NCI-H1105 (cell line): ENCODE measurements at regions not wholly inside any gene's neighbourhood (a gene's known extent, or its start where the extent isn't known, plus 50 kb on each side); places are given as distances from the start of the nearest gene placed in this dataset.
"Not testable (repeated sequence)": the region's sequence is repeated elsewhere in the genome, so short reads cannot be mapped to it uniquely, and the experiment has no call there.

Experiments used
- DNase-seq: peaks from one replicate; lab custom pipeline; 2025; lab: John Stamatoyannopoulos, UW

DNA sequence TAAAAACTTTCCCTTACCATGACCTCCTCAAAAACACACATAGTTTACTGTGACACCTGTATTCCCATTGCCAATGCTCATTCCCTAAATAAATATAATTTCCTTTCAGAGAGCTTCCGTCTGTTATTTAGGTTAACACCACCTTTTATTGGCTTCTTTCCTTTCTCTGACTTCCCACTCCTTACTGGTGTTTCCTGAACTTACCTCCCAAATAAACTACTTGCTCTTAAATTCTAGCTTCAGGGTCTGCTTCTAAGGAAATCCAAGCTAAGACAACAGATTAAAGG lies 67.4 kb upstream of the ZNF746 start:
- DNase-seq = no peak

DNA sequence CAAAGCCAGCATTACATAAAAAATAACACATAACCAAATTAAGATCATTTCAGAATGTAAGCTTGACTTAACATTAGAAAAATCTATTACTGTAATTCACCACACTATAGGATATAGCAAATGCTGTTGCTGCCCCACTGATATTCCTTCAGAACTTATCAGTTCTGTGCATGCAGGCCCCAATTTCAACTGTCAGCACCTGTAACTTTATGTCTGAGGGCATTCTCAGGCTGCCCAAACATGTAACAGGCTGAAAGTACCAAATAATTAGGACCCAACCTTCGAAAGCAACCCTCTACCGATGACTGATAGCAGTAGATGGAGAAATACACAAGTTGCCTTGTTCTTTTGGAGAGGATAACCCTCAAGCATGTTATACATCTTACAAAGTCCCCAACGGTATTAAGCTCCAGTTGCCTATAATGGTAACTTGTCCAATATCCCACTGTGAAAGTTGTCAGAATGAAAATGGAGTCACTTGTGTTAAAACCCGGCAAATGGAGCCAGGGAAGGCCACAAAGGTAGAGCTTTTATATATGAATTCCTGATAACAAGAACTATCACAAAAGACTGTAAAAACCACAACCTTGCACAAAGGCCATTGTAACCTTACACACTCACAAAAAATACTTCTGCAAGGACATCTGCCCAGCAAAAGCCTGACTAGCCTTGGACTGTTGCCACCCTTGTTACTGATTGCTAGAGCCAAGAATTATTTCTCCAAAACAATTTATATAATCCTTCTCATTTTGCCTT lies 66.9 kb upstream of the ZNF746 start:
- no peak for DNase-seq

DNA sequence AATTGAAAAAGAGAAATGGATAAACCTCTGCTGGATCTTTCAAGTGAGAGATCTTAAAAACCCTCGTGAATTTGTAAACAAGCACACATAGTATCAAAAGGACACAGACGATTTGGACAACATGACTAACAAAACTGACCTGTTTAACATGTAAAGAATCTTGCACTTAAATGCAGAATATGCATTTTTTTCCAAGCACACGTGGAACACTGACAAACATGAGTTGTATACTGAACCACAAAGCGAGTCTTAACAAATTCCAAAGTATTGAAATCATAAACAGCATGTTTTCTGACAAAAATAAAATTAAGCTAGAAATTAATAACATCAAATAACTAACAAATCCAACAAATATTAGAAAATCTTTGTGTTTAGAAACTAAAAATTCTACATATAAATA lies 65.0 kb upstream of the ZNF746 start:
- no peak for DNase-seq

DNA sequence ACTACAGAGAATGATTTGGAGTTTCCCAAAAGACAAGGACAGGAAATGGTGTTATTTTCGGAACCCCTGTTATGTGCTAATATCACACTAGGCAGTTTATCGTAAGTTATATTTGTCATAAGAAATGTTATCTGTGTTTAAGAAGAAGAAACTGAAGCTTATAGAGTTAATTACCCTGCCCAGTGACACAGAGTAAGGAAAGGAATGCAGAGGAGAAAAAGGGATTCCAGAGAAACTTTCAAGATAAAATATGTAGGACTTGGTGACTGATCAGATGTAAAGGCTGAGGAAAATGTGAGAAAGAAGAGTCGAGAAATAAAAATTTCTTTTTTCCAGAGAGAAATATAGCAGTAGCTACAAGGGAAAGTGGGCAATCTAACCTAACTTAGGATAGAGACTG lies 63.5 kb upstream of the ZNF746 start:
- no peak for DNase-seq

DNA sequence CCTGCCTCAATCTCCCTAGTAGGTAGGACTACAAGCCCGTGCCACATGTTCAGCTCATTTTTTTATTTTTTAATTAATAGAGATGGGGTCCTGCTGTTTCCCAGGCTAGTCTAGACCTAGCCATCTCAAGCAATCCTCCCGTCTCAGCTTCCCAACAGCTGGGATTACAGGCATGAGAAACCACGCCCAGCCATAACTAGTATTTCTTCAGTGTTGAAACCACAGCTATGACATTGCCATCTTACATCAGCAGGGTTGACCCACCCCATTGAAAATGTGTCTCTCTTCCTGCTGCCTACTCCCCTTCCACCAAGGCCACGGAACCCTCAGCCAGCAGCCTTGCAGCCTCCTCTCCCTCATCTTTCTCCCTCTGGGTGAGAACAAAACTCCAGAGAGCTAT lies 62.1 kb upstream of the ZNF746 start:
- no peak for DNase-seq

DNA sequence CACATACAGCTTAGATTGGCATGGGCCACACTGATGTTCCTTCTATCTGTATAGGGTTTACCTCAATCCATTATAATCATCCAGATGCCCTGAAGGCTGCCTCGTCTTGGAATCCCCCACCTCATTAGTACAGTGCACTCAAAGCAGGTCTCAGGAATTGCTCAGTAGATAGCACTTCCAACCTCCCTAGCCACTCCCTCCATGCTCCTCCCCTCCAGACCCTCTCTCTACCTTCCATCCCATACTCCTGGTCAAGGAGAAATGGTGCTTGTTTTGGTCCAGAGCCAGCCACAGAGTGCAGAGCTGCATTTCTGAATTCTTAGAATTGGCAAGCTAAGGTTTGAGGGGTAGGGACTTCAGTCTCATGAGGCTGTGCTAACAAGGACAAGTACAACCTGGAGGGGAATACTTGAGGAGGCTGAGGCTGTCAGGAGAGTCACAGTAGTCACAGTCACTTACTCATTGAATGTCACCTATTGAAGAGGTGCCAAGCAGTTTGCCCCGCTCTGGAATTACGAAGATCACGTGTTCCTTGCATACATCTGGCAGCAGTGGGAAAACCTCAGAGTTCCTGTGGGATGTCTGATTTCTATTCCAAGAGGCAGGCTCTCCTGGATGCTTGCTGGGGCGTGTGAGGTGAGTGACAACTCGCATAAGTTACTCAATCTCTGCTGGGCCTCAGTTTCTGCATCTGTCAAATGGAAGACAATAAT lies 60.7 kb upstream of the ZNF746 start:
- DNase-seq = no peak

DNA sequence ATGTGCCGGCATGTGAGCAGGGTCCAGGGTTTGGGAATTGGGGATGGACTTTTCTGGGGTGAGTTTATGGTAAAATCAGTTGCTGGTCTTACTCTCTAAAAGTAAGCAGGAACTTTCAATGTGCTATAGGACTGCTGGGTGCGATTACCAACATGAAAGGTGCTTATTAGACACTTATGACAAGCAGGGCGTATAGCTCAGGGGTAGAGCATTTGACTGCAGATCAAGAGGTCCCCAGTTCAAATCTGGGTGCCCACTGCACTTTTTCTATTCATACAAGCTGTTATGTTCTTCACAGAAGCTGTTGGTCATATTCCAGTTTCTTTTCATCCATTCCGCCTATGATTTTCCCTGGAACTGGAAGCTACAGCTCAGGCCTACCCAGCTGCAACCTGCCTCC lies 58.9 kb upstream of the ZNF746 start:
- not testable (repeated sequence) for DNase-seq

DNA sequence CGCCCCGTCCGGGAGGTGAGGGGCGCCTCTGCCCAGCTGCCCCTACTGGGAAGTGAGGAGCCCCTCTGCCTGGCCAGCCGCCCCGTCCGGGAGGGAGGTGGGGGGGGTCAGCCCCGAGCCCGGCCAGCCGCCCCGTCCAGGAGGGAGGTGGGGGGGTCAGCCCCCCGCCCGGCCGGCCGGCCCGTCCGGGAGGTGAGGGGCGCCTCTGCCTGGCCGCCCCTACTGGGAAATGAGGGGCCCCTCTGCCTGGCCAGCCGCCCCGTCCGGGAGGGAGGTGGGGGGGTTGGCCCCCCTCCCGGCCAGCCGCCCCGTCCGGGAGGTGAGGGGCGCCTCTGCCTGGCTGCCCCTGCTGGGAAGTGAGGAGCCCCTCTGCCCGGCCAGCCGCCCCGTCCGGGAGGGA lies 57.2 kb upstream of the ZNF746 start:
- DNase-seq = not testable (repeated sequence)

DNA sequence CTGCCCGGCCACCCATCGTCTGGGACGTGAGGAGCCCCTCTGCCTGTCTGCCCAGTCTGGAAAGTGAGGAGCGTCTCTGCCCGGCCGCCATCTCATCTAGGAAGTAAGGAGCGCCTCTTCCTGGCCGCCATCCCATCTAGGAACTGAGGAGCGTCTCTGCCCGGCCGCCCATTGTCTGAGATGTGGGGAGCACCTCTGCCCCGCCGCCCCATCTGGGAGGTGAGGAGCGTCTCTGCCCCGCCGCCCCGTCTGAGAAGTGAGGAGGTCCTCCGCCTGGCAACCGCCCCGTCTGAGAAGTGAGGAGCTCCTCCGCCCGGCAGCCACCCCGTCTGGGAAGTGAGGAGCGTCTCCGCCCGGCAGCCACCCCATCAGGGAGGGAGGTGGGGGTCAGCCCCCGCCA lies 56.4 kb upstream of the ZNF746 start:
- DNase-seq = not testable (repeated sequence)

DNA sequence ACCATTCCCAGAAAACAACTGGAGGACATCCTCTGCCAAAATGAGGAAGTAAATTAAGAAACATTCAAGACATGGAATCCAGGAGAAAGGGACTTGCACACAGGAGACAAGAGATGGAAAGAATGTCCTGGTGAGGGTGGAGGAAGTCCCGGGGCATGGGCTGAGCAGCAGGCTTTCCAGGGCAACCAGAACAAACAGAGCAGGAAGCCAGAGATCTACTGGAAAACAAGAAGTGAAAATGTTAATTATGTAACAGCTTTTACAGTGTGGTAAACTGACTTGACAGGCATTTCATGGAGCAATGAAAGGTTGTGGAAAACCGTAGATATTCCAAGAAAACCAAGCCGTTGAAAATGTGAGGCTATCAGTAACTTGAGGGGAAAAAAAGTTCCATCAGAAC lies 55.2 kb upstream of the ZNF746 start:
- no peak for DNase-seq
